Head of caudate nucleus (tissue), 42 donors: ENCODE measurements at regions not wholly inside any gene's neighbourhood (a gene's known extent, or its start where the extent isn't known, plus 50 kb on each side); places are given as distances from the start of the nearest gene placed in this dataset.

Source experiments
- DNase-seq, 42 donors: peaks; one replicate each; pipeline versions ENCODE4 v3.0.0 to v3.0.0-alpha.2; 2020 to 2021; ENCODE audit warnings: mixed read lengths in 7 of 42
- intact Hi-C: fragments of 100-400 bp; cut with DNase I; formaldehyde crosslinking; loops from one replicate; pipeline ENCODE4 v1.15.0; 2022

GRCh38 chr9:107973451-107973850, 483.9 kb upstream of the KLF4 start:
- no peak for DNase-seq
- intact Hi-C loops, result no loop called here

- intact Hi-C loops, result no loop called here
- DNase-seq, result no peak
These were observed 482.8 kb upstream of the KLF4 start for GRCh38 chr9:107972346-107972745.

GRCh38 chr9:107971241-107971640, 481.7 kb upstream of the KLF4 start:
- no peak for DNase-seq
- intact Hi-C loops, result no loop called here

DNA sequence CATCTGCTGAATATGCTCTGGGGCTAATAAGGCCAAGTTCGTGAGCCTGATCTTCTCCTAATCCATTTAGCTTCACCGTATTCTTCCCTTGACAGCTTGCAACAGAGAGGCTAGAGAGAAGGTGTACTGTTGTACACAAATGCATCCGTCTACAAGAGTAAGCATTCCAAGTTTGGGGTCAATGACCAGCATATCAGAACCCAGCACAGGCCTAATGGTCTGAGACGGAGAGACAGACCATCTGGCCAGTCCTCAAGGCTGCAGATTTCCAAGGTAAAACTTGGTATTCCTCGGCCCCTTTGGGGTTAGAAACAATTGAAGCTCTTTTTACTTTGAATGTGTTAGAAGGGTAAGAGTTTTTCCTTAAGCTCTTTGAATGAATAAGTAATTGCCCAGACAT, 481.2 kb upstream of the KLF4 start:
- intact Hi-C loops, result no loop called here
- DNase-seq, result no peak

DNA sequence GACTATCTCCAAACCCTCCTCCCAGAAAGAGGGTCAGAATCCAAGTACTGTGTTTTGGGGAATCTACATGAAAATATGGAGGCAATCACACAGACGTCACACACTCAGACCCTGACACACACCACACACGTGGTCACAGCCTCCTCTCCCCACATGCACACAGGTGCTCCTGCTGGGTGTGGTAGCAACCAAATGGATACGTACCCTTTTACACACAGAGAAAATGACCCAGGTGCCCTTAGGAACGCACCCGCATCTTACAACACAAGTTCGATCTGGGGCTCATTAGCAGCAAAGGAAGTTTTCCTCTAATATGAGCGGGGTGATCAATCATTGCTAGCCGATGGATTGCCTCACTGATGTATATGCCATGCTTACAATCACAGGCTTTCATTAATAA, 480.2 kb upstream of the KLF4 start:
- no peak for DNase-seq

GRCh38 chr9:107969141-107969540, 479.6 kb upstream of the KLF4 start:
- DNase-seq, result no peak
- intact Hi-C loops, result no loop called here

More for the DNA sequence above, 480.2 kb upstream of the KLF4 start:
- intact Hi-C loops, result no loop called here

GRCh38 chr9:107963246-107963645, 473.7 kb upstream of the KLF4 start:
- intact Hi-C loops, result no loop called here
- DNase-seq, result no peak

GRCh38 chr9:107960916-107961315, 471.3 kb upstream of the KLF4 start:
- intact Hi-C loops, result no loop called here
- no peak for DNase-seq

- no peak for DNase-seq
- intact Hi-C loops, result no loop called here
These were observed 464.7 kb upstream of the KLF4 start for GRCh38 chr9:107954312-107954711.

DNA sequence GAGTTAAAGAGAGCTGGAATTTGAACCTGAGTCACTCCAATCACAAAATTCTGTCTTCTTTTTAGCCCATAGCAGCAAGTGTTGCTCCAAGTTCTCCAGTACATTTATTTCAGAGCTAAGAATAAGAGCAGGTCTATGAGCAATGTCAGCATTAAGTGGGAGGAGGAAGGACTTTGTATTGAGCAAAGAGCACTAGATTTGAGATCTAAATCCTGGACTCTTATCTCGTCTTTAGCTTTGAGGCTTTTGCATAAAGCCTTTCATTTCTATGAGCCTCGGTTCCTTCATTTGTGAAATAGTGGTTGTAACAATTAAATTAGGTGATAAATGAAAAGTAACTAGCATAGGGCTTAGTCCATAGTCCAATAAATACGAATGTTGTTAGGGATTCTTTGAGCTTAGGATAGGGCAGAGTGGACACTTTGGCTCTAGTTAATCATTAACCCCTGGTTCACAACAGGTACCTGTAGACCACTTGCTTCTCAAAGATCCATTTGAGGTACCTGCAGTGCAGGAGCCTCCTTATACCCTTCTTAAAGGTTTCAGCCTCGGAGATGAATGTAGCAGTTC, 464.1 kb upstream of the KLF4 start:
- intact Hi-C loops, result no loop called here
- DNase-seq, result no peak

- no peak for DNase-seq
- intact Hi-C loops, result no loop called here
These were observed 463.2 kb upstream of the KLF4 start for GRCh38 chr9:107952773-107953172.

- intact Hi-C loops, result no loop called here
- DNase-seq, result no peak
These were observed 461.9 kb upstream of the KLF4 start for GRCh38 chr9:107951511-107951910.

DNA sequence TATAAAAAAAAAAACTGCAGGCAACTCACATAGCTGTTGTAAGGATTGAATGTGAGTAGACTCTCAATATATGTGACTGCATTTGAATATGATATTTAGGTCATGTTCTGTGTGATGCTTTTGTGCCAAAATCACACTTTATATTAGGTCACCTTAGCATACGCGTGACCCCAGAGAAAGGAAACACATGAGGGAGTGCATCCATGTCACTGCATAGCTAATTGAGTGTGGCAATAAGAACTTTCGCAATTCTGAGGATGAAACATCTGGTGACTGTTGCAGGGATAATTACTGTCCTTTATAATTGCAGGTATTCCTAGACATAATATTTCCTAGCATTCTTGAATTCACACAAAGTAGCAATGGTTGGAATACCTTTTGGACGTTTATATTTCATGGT, 459.5 kb upstream of the KLF4 start:
- intact Hi-C loops, result no loop called here
- DNase-seq, result no peak

DNA sequence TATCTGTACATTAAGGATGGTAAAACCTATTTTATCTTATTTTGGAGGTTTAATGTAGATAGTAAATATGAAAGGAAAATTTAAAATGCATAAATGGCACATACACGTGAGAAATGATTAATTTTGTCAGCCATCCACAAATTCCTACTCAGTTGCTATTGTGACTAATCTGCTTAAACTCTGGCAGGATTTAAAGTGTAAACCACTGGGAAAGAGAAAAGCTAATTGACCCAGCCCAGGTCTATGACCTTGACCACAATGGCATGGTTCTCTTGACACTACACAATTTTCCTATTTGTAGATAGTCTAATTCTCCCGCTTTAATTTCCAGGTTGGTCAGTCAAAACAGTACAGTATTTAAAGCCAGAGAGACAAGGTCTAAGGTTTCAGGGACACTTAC, 459.0 kb upstream of the KLF4 start:
- intact Hi-C loops, result no loop called here

GRCh38 chr9:107948086-107948485, 458.5 kb upstream of the KLF4 start:
- intact Hi-C loops, result no loop called here
- DNase-seq, result no peak

More for the DNA sequence above, 459.0 kb upstream of the KLF4 start:
- DNase-seq, result no peak

DNA sequence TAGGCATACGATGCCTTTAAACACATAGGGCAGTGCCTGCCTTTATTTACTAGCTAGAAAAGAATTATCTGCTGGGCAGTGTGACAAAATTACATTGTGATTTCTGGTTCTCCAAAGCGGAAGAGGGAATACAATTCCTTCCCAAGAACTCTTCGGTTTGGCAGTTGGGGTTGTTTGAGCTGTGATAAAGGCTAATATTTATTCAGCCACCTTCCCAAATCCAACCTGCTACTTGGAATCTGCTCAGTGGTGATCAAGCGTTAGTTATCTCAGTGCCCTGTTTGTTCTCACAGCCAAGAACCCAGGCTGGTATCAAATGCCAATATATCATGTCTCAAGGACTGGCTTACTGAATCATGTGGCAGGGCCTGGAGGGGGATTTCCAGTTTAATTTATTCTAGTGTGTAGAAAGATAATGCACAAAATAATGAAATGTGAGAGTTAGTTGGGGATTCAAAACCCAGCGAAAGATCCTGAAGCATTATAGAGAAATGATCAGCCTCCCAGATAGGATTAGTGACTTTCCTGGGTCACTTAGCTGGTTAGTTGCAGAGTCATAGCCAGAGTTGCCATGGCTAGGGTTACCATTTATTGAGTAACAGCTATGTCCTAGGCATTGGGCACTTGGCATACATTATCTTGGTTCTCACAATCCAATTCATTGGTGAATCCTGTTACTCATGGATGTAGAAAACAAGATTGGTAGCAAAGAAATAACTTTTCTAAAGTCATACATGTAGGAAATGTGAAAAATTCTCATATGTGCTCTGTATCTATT, 457.0 kb upstream of the KLF4 start:
- no peak for DNase-seq
- intact Hi-C loops, result no loop called here

- intact Hi-C loops, result no loop called here
- no peak for DNase-seq
These were observed 456.4 kb upstream of the KLF4 start for GRCh38 chr9:107945961-107946360.

DNA sequence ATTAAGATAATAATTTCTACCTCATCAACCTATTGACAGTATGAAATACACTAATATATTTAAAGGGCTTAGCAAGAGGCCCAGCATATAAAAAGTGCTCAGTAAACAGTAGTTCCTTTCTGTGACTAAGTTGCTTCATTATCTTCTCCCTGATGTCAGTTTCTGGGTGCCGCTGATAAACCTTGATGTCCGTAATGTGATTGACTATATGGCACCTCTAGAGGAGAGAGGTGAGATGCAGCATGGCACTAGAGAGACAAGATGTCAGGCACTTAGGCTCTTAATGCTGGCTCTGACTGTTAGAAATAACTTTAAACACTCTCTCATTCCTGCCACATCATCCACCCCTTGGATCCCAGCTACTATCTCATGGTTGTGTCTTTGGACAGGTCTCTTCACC, 455.9 kb upstream of the KLF4 start:
- intact Hi-C loops, result no loop called here
- no peak for DNase-seq

GRCh38 chr9:107944387-107944786, 454.8 kb upstream of the KLF4 start:
- intact Hi-C loops, result no loop called here

GRCh38 chr9:107943901-107944300, 454.3 kb upstream of the KLF4 start:
- intact Hi-C loops, result no loop called here
- no peak for DNase-seq

More at GRCh38 chr9:107944387-107944786, 454.8 kb upstream of the KLF4 start:
- DNase-seq, result no peak

DNA sequence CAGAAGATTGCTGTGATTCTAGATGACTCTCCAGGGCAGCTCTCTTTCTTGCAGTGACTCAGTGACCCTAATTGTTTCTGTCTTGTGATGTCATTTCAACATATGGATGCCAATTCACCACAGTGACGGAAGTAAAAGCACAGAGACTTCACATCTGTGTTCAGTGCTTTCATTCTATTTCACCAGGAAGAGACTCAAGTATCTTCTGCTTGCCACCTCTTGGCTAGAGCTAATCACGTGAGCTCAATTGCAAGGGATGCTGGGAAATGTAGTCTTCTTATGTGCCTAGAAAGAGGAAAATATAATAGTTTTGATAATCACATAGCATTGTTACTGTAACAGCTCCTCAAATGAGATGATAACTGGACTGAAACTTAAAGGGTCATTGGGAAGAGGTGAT, 453.3 kb upstream of the KLF4 start:
- no peak for DNase-seq
- intact Hi-C loops, result no loop called here
